ENCODE measurements at regions not wholly inside any gene's neighbourhood (a gene's known extent, or its start where the extent isn't known, plus 50 kb on each side); places are given as distances from the start of the nearest gene placed in this dataset.

DNA sequence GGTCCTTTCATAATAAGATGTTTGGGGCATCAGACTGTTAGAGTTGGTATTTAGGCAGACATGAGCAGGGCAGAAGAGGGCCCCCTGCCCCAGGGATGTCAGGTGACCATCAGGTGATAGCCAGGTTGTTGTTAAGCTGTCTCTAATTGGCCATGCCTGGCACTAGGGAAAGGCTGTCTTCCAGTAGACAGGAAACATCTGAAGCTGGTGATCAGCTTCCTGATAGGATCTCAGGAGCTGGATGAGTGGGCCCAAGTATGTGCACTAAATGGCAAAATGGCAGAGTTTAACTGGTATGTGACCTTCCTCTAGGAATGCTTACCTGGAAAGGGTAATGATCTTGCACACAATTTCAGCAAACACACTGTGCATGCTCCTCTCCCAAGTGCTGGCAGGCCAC, 190.7 kb downstream of the CDH26 start:
- TF ChIP-seq, protein P1, sequence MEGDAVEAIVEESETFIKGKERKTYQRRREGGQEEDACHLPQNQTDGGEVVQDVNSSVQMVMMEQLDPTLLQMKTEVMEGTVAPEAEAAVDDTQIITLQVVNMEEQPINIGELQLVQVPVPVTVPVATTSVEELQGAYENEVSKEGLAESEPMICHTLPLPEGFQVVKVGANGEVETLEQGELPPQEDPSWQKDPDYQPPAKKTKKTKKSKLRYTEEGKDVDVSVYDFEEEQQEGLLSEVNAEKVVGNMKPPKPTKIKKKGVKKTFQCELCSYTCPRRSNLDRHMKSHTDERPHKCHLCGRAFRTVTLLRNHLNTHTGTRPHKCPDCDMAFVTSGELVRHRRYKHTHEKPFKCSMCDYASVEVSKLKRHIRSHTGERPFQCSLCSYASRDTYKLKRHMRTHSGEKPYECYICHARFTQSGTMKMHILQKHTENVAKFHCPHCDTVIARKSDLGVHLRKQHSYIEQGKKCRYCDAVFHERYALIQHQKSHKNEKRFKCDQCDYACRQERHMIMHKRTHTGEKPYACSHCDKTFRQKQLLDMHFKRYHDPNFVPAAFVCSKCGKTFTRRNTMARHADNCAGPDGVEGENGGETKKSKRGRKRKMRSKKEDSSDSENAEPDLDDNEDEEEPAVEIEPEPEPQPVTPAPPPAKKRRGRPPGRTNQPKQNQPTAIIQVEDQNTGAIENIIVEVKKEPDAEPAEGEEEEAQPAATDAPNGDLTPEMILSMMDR (IDR thresholded peaks at IDR 0.05), result no peak
- no peak for TF ChIP-seq POLR2A (IDR thresholded peaks at IDR 0.05)

Measured in uterus (tissue), 2 donors.